GM19395 (cell line): ENCODE measurements at regions not wholly inside any gene's neighbourhood (a gene's known extent, or its start where the extent isn't known, plus 50 kb on each side); places are given as distances from the start of the nearest gene placed in this dataset.

Experiments used
- ATAC-seq: cut with Tn5 transposase; IDR thresholded peaks from one replicate; pipeline ENCODE4 v1.9.1; 2021; ENCODE audit warnings: mild to moderate bottlenecking, moderate library complexity; ENCODE audit not compliant: unreplicated experiment

DNA sequence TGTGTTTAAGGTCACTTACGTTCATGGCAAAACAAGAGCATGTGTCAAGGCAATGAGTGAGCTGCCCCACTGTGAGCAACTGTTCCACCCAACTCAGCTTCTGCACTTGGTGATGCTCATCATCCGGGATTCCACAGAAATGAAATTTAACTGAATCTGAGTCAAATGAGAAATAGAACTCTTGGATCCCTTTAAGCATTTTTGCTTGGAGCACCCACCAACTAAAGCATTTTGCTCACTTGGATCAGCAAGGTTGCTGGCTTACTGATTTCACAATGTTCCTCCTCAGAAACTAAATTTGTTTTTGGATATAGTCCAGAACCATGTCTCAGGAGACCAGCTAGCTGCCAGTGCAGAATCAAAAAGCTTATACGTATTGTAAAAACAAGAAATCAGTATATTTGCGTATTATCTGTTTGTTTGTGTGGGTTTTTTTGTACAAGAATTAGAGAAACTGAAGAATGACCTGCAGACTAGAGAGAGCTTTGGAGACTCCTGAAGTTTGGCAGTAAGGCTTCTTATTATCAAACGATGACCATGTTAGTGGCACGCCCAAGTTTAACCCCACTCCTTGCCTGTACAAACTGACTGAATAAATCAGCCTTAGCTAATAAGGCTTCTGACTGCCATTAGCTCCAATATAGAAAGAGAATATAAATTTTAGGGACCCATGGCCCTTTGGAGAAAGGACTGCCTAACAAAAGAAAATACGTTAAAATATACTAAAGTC is 153.8 kb upstream of the FST start:
- ATAC-seq: no peak

DNA sequence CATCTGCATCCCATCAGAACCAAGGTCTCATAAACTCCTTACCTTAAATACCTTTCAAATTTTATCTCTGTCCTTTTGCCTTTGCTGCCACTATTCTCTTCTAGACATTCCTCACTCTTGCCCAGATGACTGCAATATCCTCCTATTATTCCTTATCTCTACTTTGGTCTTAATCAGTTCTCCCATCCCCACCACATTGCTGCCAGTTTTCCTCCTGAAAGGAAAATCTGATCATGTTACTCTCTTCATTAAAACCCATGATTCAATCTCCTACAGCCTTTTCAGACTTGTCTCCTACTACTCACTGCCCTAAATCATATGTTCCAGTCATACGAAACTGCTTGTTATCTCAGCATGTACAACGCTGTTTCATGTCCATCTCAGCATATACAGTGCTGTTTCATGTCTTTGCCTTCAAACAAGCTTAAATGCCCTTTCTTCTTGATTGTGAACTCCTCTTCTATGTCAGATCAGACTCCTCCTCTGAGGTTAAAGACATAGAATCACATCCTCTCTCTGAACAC is 152.6 kb upstream of the FST start:
- ATAC-seq: no peak

DNA sequence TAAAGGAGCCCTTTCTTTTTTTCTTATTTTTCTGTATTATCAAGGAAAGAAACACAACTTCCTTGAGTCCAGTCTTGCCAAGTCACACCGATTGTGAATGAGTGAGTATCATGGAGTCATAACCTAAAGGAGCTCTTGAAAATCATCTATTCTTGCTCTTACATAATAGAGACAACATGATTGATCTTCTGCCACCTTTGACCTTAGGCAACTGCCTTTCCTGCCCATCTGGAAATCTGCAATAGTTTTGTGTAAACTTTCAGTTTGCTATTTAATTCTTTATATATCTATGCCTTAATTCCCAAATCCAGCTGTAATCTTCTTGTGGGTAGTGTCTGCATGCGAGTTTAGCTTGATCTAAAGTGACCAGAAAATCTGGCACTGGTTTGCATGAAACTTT is 149.9 kb upstream of the FST start:
- ATAC-seq: no peak

DNA sequence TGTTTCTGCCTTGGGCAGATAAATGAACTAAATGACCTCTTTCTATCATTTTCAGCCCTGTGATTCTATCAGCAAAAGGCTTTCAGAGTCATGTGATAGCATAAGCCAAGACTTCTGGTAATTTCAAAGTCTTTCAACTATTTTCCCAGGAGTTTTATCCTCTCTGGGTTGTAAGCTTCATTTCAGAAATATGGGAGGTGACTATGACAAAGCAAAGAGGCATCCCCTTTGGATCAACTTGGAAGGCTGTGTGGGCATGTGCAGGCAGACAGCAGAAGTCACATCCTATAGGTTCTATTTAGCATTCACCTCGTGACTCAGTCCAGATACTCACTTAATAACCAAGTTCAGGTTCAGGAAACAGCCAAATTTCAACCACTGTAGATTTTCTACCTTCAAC is 149.0 kb upstream of the FST start:
- ATAC-seq: no peak

DNA sequence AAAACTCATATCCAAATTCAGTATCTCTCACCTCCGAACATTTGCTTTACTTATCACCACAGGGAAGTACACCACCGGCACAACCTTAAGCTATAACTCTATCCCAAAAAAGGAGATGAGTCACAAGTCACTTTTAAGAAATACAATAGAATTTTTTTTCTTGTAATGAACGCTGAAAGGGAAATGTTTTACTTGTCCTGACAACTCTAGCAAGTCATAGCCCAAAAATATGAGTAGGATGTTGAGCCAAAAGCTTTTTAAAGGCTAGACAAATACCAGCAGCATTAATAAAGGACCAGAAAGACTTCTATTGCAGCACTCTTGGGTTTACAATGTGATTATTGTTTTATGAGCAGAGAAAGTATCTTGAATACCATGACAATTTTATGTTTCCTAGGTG is 147.3 kb upstream of the FST start:
- no peak for ATAC-seq

DNA sequence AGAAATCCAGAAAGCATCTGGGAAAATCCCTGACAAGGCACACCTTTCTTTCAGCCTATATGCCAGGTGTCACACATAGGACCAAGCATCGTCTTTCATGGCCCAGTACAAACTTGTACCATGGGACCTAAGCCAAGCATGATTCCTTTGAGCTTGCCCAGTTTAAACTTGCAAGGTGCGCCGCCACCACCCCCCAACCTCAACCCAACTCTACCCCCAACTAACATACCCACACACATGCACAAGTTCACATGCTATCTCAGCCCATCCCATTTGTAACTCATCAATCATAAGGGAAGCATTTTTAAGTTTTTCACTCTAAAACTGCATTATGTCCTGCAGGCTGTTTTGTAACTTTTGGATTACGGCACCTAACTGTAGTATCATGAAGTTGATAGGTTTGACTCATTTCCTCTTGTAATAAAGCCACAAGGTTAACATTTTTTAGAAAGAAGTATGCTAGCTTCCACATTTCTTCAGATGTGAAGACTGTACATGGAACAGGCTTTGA is 145.9 kb upstream of the FST start:
- ATAC-seq: no peak

DNA sequence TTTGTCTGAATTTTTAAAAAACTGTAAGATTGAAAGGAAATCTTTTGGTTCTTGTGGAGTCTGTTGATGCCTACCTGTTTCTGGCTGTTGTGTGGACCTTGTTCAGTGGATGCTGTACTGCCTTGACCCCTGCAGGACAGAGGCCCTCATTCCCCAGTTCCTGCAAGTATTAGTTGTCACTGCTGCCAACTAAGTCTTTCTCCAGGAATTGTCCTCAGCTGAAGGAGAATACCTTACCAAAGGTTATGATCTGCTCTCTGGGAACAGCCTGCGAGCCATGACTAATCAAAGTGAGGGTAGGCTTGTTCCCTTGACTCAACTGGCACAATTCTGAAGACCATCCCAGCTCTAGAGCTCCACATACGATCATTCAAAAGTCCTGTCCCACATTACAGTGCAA is 145.3 kb upstream of the FST start:
- no peak for ATAC-seq

DNA sequence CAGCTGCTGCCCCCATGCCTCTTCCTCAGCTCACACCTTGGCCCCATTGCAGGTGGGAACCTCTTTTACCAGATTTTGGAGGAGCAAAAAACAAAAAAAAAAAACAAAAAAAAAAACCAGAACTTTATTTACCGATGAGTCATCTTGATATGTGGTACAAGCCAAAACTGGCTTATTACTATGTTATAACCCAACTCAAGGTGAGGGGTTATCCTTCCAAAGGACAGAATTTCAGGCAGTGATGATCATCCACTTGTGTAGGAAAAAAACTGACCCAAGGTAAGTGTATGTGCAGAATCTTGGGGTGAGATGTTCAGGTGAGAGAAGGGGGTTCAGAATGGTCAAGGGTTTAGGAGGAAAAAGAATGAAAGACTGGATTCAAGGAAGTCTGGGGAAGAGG is 142.6 kb upstream of the FST start:
- no peak for ATAC-seq

DNA sequence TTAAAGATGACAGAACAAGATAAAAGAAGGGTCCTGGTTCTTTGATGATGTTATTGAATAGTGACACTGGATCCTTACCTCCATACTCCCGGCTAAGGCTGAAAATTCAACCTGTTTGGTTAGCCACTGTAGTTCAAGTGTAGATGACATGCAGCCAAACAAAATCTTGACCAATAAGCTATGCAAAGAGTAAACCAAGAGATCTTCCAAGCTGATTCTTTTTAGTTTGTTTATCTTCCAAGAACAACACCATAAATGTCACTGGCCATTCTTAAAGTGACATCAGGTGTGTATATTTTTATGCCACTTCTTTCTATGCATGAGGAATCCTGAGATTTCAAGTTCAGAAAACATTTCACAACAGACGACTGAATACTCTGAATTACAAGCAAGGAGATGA is 141.5 kb upstream of the FST start:
- ATAC-seq: no peak

DNA sequence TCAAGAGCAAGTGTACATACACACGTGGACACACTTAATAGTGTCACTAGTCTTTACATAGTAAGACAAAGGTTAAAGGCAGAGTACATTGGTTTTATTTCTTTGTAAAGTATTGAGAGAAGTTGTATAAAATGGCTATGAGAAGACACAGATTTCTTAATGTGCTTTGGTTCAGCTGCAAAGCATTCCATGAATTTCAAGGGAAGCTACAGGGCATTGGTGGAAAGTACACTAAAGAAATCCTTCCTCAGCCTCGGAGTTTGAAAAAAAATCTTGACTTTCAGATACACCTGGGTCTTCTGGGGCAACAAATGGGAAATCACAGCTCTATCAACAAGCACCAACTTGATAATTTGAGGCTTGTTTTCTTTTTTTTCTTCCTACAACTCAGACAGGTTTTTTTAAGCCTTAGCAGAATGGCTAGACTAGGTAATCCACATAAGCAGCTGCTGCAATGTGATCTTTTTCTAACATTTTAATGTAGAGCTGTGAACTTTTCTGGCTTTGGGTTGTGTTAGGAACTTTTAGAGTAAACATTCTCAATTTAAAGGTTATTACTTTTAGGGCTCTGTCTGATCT is 140.4 kb upstream of the FST start:
- ATAC-seq: no peak

DNA sequence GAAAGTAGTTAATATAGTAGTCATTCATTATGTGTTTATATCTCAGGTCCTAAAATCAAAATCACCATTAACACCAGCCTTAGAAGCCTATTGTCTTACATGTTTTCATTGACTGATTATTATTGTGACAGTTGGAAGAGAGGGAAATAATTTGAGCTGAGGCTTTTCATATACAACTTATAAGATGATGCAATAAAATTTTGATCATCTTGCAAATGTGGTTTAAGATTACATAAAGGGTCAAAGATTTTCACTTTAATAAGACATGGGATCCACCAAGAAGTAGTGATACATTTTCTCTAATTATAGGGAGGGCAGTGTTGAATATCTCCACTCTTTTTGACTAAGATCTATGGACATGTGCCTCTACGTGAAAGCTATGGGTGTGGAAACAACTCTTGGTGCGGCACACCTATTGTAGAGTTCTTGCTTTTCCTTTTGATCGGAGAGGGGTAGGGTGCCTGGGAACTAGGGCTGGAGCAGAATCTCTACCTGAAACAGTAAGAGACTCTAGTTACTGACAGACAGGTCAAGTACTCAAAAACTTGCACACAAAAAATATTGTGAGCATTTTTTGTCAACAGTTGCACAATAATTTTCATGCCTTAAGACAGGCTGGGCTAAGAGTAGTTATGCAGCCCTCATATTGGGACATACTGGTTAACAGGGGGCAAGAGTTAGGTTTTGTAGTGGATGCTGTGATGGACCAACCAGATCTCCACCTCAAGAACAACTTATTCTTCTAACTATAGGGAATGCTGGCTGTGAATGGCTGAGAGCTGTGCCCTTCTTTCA is 139.3 kb upstream of the FST start:
- no peak for ATAC-seq

DNA sequence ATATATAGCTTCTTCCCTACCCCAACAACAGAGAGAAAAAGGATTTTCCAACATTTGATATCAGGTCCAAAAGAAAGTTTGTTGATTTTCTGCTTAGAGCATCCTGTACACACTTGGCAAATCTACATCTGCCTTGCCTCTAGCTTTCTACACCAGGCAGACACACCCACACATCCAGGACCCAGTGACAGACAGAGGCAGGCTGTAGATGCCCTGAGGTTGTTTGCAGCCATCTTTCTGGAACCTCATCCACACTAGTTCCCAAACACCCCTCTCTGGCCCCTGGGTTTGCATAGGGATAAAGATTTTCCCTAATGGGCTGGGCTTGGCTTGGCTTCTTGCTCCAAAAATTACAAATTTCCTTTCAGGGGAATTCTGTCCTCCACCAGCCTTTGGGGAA is 138.2 kb upstream of the FST start:
- ATAC-seq: no peak

DNA sequence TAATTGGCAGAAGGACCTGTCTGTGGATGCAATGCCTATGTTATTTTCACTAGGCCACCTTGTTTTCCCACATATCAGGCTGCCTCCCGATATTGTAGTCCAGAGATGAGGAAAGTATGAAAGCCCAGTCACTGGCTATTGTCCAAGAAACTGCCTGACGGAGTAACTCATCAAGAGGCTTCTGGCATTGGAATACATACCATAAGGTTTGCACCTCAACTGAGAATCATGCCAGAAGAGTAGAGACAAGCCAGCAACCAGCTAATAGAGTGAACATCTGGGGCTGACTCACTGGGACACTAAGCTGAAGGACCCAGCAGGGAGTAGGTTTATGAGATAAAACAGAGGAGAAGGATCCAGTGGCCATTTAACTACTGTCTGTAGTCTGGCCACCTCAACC is 137.2 kb upstream of the FST start:
- ATAC-seq: no peak

DNA sequence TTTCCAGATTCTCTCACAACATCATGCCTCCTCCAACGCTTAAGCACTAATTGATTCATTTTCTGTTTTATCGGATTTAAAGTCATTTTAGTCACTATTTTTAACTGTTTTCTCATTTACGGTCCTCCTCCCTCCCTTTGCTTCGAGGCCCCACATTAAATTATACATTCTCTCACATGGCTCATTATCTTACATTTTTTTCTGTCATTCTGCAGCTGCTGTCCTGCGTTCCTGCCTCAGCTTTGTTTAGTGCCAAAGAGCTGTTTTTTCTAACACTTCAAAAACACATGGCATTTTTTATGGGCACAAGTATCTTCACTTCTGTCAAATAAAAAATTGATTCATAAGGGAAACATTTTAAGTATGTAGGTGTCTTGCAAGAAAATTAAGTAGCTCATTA is 130.1 kb upstream of the FST start:
- no peak for ATAC-seq

DNA sequence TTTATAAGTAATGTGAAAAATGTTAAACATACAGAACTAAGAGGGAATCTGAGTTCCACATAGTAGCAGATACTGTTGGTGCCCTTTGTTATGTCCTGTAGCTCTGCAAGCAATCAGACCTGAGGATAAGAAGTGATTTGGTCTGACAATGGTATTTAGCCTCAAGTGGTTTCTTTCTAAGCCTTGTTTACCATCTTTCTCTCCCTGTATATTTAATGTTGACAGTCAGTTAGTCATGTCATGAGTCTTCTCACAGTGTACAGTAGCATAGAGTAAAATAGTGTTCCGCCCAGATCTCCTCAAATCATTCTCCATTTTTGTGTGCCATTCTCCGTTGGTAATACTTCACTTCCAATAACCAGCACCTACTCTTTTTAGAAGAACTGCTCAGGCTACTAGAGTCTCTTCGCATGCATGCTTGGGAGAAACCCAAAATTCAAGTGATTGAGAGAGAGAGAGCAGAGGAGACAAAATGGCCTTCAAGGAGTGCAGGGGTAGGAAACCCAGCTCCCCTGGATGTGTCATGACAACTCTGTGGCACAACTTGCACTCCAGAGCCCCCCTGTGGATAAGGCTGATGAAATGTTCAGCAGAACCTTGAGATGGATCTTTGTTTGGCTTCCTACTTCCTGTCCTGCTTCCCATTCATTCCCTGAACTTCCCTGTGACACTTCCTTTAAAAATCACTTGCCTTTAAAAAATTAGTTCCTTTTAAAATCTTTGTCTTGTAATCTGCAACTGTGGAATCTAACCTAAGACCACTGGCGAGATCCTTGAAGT is 129.2 kb upstream of the FST start:
- no peak for ATAC-seq

DNA sequence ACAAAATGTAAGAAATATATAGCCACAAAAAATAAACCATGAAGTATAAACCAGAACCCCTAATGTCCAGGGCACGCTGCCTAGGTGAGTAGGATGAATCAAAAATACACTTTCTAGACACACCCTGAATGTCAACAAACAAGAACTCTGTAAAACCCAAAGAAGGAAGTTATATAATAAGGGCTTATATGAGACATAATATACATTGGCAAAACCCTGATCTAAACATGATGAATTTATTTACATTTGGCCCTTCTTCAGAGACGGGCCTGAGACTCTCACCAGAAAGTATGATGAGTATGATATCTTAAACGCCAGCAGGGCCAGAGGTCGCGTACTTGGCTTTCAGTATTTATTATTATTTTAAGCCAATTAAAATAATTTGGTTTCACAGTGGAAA is 125.1 kb upstream of the FST start:
- no peak for ATAC-seq

DNA sequence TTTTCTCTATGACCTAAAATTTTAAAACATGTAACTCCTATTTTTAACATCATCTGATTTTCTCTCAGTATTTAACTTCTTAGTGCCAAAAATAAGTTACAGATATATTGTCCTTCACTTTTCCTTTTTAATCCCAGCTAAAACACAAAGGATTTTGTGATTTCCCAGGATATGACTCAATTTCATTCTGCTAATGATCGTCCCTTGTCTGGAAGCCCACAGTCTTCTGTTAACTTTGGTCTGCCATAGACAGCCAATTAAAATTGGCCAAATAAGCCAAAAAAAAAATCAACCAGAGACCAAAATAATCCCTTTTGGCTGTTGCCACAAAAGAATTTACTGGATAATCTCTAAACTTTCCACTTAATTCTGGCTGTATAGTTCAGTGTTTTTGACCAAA is 124.5 kb upstream of the FST start:
- ATAC-seq: no peak

DNA sequence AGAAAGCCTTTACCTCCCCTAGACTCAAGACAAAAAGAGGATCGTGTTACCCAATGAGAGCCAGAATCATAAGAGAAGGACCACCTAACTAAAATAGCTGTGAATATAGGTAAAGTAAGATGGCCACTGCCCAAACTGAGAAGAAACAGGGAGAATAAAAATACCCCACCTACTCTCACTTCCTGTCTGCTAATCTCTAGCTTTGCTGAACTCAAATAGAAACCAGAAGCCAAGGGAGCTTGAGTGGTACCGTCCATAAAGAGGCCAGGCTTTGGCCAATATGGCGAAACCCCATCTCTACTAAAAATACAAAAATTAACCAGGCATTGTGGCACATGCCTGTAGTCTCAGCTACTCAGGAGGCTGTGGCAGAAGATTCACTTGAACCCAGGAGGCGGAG is 123.0 kb upstream of the FST start:
- ATAC-seq: no peak

DNA sequence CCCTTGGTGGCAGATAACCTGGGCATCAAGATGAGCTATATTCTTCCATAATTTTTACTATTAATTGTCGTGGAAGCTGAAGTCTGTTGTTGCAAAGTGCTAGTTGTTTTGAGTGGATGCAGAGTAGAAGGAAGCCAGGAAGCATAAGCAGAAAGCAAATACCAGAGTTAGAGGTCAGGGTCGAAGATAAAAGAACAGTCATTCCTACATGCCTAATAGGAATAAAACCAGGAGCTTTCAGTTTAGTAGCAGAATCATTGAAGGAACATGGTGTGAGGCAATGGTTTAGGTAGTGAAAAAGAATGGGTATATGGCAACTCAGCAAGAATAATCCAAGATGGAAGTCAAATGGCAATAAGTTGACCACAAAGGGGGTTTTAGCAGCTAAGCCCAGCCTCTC is 121.6 kb upstream of the FST start:
- no peak for ATAC-seq

DNA sequence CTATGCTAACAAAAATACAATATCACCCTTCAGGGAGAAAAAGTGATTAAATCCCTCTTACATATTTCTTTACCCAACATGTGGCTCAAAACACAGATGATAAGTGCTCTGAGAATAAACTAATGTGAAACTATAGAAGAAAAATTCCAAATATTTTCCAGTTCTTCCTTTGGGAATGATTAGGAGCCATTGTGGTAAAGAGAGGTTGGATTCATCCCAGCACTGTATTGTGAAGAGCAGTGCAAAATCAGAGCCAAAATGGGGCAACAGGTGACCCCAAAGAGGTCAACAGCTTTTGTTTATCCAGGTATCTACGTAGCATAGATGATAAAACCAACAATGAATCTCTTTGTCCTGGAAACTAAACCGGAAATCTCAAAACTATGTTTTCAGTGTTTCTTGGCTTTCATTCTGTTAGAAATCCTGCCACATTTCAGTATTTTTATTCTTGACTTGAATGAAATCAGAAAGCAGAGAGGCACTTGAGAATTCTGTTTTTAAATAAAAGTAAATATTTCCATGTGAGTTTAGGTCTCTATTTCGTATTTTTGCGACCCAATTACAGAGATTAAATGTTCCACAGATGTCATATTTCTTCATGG is 120.4 kb upstream of the FST start:
- no peak for ATAC-seq

DNA sequence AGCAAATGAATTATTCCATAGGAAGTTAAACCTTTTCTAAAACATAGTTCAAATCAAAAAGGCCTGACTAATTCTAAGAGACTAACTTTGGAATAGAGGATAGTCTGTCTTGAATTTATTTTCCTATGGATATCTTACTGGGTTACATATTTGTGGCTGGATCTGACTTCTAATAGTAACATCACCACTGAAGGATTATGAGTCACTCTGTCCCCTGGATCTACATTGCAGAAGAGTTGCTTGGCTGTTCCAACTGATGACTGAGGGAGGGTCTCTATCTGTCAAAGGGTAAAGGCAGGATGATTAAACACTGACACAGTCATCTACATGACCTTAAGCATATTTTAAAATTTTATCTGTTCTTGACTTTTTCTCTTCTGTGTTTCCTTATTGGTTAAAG is 119.6 kb upstream of the FST start:
- no peak for ATAC-seq
